ENCODE measurements at regions not wholly inside any gene's neighbourhood (a gene's known extent, or its start where the extent isn't known, plus 50 kb on each side); places are given as distances from the start of the nearest gene placed in this dataset. TPM values are rescaled to one million over a fixed set of nuclear protein-coding genes. Genes with fewer than 3 reads are reported as not detected.

- Mint-ChIP-seq H3K36me3 (ENCODE audit: low read depth) (no peaks in the 10 kb centered on the region), H3K9me3 (no peaks in the 10 kb centered on the region), H3K27me3 (ENCODE audit: low read depth) (no peaks in the 10 kb centered on the region), H3K27ac (ENCODE audit: unreplicated experiment) (no peak overlapping the region), H3K4me1 (peaks cover 19% of the 10 kb centered on the region), H3K4me3 (no peak overlapping the region)
- no peak for TF ChIP-seq CTCF (conservative IDR thresholded peaks at IDR 0.05)
- no peak for DNase-seq (ENCODE audit: low read depth, low spot score)
These were observed 101.0 kb downstream of the SNX19 start for GRCh38 chr11:130815097-130815802.

- Mint-ChIP-seq H3K4me1 (peaks cover 21% of the 10 kb centered on the region), H3K27ac (ENCODE audit: unreplicated experiment) (no peak overlapping the region), H3K4me3 (no peak overlapping the region)
These were observed 100.3 kb downstream of the SNX19 start for GRCh38 chr11:130815956-130816355.

GRCh38 chr11:130816546-130817329, 99.5 kb downstream of the SNX19 start:
- no peak overlapping the region for H3K27ac Mint-ChIP-seq (ENCODE audit: unreplicated experiment)

More at GRCh38 chr11:130815956-130816355, 100.3 kb downstream of the SNX19 start:
- H3K27me3 Mint-ChIP-seq (ENCODE audit: low read depth): no peaks in the 10 kb centered on the region
- no peaks in the 10 kb centered on the region for H3K9me3 Mint-ChIP-seq
- TF ChIP-seq CTCF (conservative IDR thresholded peaks at IDR 0.05): no peak
- DNase-seq (ENCODE audit: low read depth, low spot score): no peak
- no peaks in the 10 kb centered on the region for H3K36me3 Mint-ChIP-seq (ENCODE audit: low read depth)

GRCh38 chr11:130817330-130817944, 98.8 kb downstream of the SNX19 start:
- H3K27me3 Mint-ChIP-seq (ENCODE audit: low read depth): no peaks in the 10 kb centered on the region
- H3K36me3 Mint-ChIP-seq (ENCODE audit: low read depth): no peaks in the 10 kb centered on the region
- H3K27ac Mint-ChIP-seq (ENCODE audit: unreplicated experiment): no peak overlapping the region
- TF ChIP-seq CTCF (conservative IDR thresholded peaks at IDR 0.05): no peak
- peaks cover 21% of the 10 kb centered on the region for H3K4me1 Mint-ChIP-seq
- DNase-seq (ENCODE audit: low read depth, low spot score): no peak
- no peak overlapping the region for H3K4me3 Mint-ChIP-seq
- no peaks in the 10 kb centered on the region for H3K9me3 Mint-ChIP-seq

More at GRCh38 chr11:130816546-130817329, 99.5 kb downstream of the SNX19 start:
- DNase-seq (ENCODE audit: low read depth, low spot score): no peak
- Mint-ChIP-seq H3K36me3 (ENCODE audit: low read depth) (no peaks in the 10 kb centered on the region), H3K9me3 (no peaks in the 10 kb centered on the region), H3K27me3 (ENCODE audit: low read depth) (no peaks in the 10 kb centered on the region), H3K4me1 (peaks cover 21% of the 10 kb centered on the region), H3K4me3 (no peak overlapping the region)
- no peak for TF ChIP-seq CTCF (conservative IDR thresholded peaks at IDR 0.05)

DNA sequence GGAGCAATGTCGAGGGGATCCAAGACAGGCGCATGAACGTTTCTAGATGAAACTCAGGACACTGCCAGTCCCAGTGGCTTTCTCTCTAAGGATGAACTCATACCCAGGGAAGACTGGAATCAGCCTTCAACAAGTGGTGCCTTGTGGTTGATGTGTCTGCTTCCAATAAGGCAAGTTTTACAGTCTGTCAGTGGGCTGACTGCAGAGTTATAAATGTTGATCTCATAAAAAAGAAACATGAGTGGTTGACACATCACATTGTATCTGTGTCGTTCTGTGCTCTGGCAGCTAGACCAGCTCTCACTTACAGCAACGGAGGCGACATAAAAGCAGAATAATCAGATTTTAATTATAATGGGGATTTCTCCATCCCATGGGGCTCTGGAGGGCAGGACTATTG, 96.7 kb downstream of the SNX19 start:
- no peak overlapping the region for H3K4me3 Mint-ChIP-seq
- TF ChIP-seq CTCF (conservative IDR thresholded peaks at IDR 0.05): no peak
- H3K36me3 Mint-ChIP-seq (ENCODE audit: low read depth): no peaks in the 10 kb centered on the region
- no peak overlapping the region for H3K27ac Mint-ChIP-seq (ENCODE audit: unreplicated experiment)
- H3K4me1 Mint-ChIP-seq: peaks cover 21% of the 10 kb centered on the region
- H3K9me3 Mint-ChIP-seq: no peaks in the 10 kb centered on the region
- no peak for DNase-seq (ENCODE audit: low read depth, low spot score)
- H3K27me3 Mint-ChIP-seq (ENCODE audit: low read depth): no peaks in the 10 kb centered on the region

Small RNAs in the stretch of these regions (microRNA-seq; reads per million reads assigned to microRNA genes)
- gene MIR8052: not detected
